HEK293 (cell line): ENCODE measurements at regions not wholly inside any gene's neighbourhood (a gene's known extent, or its start where the extent isn't known, plus 50 kb on each side); places are given as distances from the start of the nearest gene placed in this dataset.

Experiments
- CTCF ChIP-seq: fragments of 450-650 bp; formaldehyde crosslinking; IDR thresholded peaks from 2 replicates; pipeline ENCODE4 v1.5.1; 2016; ENCODE audit warnings: missing biosample characterization, missing genetic modification characterization
- ZBTB49 ChIP-seq: fragments of 450-650 bp; formaldehyde crosslinking; IDR thresholded peaks from 2 replicates; pipeline ENCODE4 v1.5.1; 2016; ENCODE audit warnings: missing biosample characterization, missing genetic modification characterization, low read depth
- ZNF37A ChIP-seq: fragments of 450-650 bp; IDR thresholded peaks from 2 replicates; pipeline ENCODE4 v1.5.1; 2018; ENCODE audit warnings: missing biosample characterization, missing genetic modification characterization
- ZNF501 ChIP-seq: fragments of 450-650 bp; formaldehyde crosslinking; IDR thresholded peaks from 2 replicates; pipeline ENCODE4 v1.5.1; 2016; ENCODE audit warnings: missing biosample characterization, missing genetic modification characterization

GRCh38 chr3:182424006-182424405, 369.3 kb upstream of the ATP11B start:
- TF ChIP-seq CTCF (no peak), ZBTB49 (no peak), ZNF501 (no peak), ZNF37A (tag by site-specific recombination) (no peak)
